ENCODE measurements at regions not wholly inside any gene's neighbourhood (a gene's known extent, or its start where the extent isn't known, plus 50 kb on each side); places are given as distances from the start of the nearest gene placed in this dataset.

GRCh38 chr6:9761220-9761619 lies 653.7 kb downstream of the TFAP2A start:
- TF ChIP-seq CTCF (IDR thresholded peaks at IDR 0.05) (no peak), REST (IDR thresholded peaks at IDR 0.05; ENCODE audit: insufficient read depth in 1 of 2, low read depth in 2 of 2, low read length in 1 of 2) (no peak), POLR2AphosphoS5 (IDR thresholded peaks at IDR 0.05; ENCODE audit: low read depth, low read length) (no peak), SIN3A (IDR thresholded peaks at IDR 0.05; ENCODE audit: borderline replicate concordance, insufficient read depth, low read depth, low read length) (no peak)

Data from Panc1 (cell line).